Tibial artery (tissue), 4 donors: ENCODE measurements at regions not wholly inside any gene's neighbourhood (a gene's known extent, or its start where the extent isn't known, plus 50 kb on each side); places are given as distances from the start of the nearest gene placed in this dataset.

Source experiments
- DNase-seq, 2 donors: peaks; one replicate each; pipeline ENCODE4 v3.0.0-alpha.2; 2019
- H3K27ac ChIP-seq, 2 donors: fragments of 200-600 bp; sonication (generic) in 1 of 2; 1 replicate in 1 of 2; 2 replicates in 1 of 2; pipeline ENCODE4 v1.5.1; 2018 to 2019; ENCODE audit warnings: mild to moderate bottlenecking in 1 of 2
- H3K27me3 ChIP-seq, 2 donors: fragments of 200-600 bp; sonication (generic) in 1 of 2; one replicate each; pipeline versions ENCODE4 v1.5.1 to v1.6.0; 2016 to 2019
- H3K36me3 ChIP-seq, 3 donors: fragments of 200-600 bp; sonication (generic) in 2 of 3; one replicate each; pipeline ENCODE4 v1.5.1; 2016 to 2019; ENCODE audit warnings: mild to moderate bottlenecking in 2 of 3
- H3K4me1 ChIP-seq, 4 donors: fragments of 200-600 bp; sonication (generic) in 2 of 4; 1 replicate in 3 of 4; 2 replicates in 1 of 4; pipeline ENCODE4 v1.5.1; 2016 to 2019
- H3K4me3 ChIP-seq, 2 donors: fragments of 200-600 bp; sonication (generic) in 1 of 2; 1 replicate in 1 of 2; 2 replicates in 1 of 2; pipeline ENCODE4 v1.5.1; 2018 to 2019; ENCODE audit warnings: mild to moderate bottlenecking in 2 of 2
- H3K9me3 ChIP-seq, 3 donors: fragments of 200-600 bp; sonication (generic) in 1 of 3; one replicate each; pipeline ENCODE4 v1.5.1; 2016 to 2019
- intact Hi-C: fragments of 100-400 bp; cut with DNase I; formaldehyde crosslinking; loops from one replicate; pipeline ENCODE4 v1.15.0; 2023; ENCODE audit warnings: low total_unique reads
- TF ChIP-seq, protein P1 (sequence below), 2 experiments: fragments of 200-600 bp in 1 of 2; fragments of 450-650 bp in 1 of 2; IDR thresholded peaks; one replicate each; pipeline ENCODE4 v1.5.1; 2017 to 2019; ENCODE audit warnings: antibody characterized with exemption in 2 of 2, mild to moderate bottlenecking in 1 of 2, moderate library complexity in 1 of 2

DNA sequence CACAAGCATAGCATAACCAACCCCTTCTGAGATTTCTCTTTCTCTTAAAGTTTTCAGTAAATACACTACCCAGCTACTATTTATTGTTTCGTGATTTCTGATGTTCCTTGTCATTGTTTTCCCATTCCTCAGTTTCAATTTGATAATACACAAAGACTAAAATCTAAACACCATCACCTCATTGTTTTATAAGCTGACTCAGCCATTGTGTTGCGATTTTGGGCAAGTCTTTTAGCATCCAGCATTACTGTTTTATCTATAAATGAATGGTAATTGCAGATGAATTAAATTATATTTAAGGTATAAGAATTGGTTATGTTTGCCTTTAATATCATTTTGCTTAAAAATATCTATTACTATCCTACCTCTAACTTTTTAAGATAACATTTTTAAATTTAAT, 1308.5 kb downstream of the PLA2G4A start:
- no peak for DNase-seq
- Histone ChIP-seq H3K4me1 (no peaks in the 10 kb centered on the region), H3K27ac (no peak overlapping the region), H3K9me3 (no peaks in the 10 kb centered on the region), H3K36me3 (no peaks in the 10 kb centered on the region), H3K27me3 (no peaks in the 10 kb centered on the region), H3K4me3 (no peak overlapping the region)
- intact Hi-C loops: no loop called here
- TF ChIP-seq, protein P1, sequence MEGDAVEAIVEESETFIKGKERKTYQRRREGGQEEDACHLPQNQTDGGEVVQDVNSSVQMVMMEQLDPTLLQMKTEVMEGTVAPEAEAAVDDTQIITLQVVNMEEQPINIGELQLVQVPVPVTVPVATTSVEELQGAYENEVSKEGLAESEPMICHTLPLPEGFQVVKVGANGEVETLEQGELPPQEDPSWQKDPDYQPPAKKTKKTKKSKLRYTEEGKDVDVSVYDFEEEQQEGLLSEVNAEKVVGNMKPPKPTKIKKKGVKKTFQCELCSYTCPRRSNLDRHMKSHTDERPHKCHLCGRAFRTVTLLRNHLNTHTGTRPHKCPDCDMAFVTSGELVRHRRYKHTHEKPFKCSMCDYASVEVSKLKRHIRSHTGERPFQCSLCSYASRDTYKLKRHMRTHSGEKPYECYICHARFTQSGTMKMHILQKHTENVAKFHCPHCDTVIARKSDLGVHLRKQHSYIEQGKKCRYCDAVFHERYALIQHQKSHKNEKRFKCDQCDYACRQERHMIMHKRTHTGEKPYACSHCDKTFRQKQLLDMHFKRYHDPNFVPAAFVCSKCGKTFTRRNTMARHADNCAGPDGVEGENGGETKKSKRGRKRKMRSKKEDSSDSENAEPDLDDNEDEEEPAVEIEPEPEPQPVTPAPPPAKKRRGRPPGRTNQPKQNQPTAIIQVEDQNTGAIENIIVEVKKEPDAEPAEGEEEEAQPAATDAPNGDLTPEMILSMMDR (IDR thresholded peaks at IDR 0.05): no peak

DNA sequence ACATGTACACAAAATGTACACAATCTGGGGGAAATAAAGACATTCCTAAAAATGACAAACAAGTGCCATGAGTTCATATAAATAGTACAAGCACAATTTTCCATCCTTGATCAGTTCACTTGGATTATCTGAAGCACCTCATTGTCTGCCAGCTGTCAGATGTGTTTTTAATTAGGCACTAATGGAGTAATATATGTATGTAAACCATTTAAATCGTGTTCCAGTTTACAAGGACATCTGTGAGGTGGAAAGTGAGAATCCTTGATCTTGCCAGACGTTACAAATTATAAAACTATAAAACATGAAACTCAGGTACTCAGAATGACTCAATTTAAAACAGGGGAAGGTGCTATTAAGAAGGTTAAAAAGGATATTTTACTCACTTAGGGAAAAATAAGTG, 1312.2 kb downstream of the PLA2G4A start:
- H3K4me1 ChIP-seq: no peaks in the 10 kb centered on the region
- H3K27ac ChIP-seq: no peak overlapping the region
- DNase-seq: no peak
- no peak overlapping the region for H3K4me3 ChIP-seq
- intact Hi-C loops: no loop called here
- no peaks in the 10 kb centered on the region for H3K27me3 ChIP-seq
- TF ChIP-seq, protein P1 (IDR thresholded peaks at IDR 0.05): no peak
- H3K9me3 ChIP-seq: no peaks in the 10 kb centered on the region
- no peaks in the 10 kb centered on the region for H3K36me3 ChIP-seq

DNA sequence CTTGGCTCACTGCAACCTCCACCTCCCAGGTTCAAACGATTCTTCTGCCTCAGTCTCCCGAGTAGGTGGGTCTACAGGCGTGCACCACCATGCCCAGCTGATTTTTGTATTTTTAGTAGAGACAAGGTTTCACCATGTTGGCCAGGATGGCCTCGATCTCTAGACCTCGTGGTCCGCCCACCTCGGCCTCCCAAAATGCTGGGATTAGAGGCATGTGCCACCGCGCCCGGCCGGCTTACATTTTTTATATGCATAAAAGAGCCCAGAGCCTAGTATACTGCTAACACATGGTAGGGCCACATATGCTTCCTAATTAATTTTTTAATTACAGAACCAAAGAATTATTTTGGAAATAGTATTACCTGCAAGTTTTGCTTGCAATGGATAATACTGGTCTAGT, 1325.4 kb downstream of the PLA2G4A start:
- no peaks in the 10 kb centered on the region for H3K4me1 ChIP-seq
- TF ChIP-seq, protein P1 (IDR thresholded peaks at IDR 0.05): no peak
- no peaks in the 10 kb centered on the region for H3K27me3 ChIP-seq
- no peak for DNase-seq
- H3K36me3 ChIP-seq: no peaks in the 10 kb centered on the region
- intact Hi-C loops: no loop called here
- H3K4me3 ChIP-seq: no peak overlapping the region
- no peaks in the 10 kb centered on the region for H3K9me3 ChIP-seq
- no peak overlapping the region for H3K27ac ChIP-seq

DNA sequence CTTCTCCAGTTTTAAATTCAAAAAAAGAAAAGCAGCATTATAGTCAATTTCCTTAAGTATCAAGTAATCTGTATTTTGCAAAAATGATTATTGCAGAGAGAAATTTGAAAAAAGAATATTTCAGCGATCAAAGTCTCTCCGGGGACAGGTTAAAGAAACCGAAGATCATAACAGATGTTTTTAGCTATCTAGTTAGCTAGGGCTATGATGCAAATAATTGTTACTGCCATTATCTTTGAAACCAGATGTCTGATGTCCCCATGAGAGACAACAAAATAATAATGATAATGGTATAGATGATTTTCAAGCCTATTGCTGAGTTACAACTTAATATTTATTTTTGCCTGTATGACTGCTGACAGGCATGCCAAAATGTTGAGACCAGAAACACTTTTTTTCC, 1326.0 kb downstream of the PLA2G4A start:
- no peak overlapping the region for H3K4me3 ChIP-seq
- DNase-seq: no peak
- H3K9me3 ChIP-seq: no peaks in the 10 kb centered on the region
- intact Hi-C loops: no loop called here
- H3K4me1 ChIP-seq: no peaks in the 10 kb centered on the region
- no peaks in the 10 kb centered on the region for H3K27me3 ChIP-seq
- TF ChIP-seq, protein P1 (IDR thresholded peaks at IDR 0.05): no peak
- H3K36me3 ChIP-seq: no peaks in the 10 kb centered on the region
- H3K27ac ChIP-seq: no peak overlapping the region

DNA sequence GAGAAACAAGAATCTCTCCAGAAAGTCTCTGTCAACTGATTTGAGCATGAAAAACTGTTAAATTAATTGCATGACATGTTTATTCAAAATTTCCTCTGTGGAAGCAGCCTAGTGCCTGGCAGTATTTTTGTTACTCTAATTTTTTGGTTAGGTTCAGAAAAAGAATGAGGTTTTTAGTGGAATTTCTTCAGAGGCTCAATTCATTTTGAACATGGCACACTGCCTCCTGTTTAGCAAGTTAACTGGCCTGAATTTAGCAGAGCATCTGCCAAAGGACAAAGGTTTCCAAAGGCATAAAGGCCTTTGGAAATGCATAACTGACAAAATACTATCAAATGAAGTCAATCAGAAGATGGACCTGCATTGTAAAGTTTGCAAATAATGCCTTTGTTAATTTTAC, 1326.5 kb downstream of the PLA2G4A start:
- no peaks in the 10 kb centered on the region for H3K9me3 ChIP-seq
- H3K27me3 ChIP-seq: no peaks in the 10 kb centered on the region
- no peak for DNase-seq
- H3K36me3 ChIP-seq: no peaks in the 10 kb centered on the region
- H3K4me1 ChIP-seq: no peaks in the 10 kb centered on the region
- H3K27ac ChIP-seq: no peak overlapping the region
- TF ChIP-seq, protein P1 (IDR thresholded peaks at IDR 0.05): no peak
- intact Hi-C loops: no loop called here
- no peak overlapping the region for H3K4me3 ChIP-seq

DNA sequence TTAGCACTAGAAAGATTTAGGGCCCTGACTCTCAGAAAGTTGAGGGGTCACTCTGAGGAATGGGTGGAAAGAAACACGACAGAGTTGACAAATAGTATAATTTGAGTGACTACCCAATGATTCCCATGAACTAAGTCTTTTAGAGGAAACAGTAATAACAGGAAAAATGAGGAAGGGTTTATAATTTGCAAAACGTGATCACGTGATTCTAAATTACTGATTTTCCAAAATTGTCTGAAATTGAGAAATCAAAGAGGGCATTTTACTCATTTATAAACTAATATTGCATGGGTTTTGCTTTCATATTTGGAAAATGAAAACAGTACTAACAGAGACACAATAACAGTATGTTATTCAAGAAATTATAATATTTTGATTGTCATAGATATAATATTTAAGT, 1335.7 kb downstream of the PLA2G4A start:
- Histone ChIP-seq H3K9me3 (no peaks in the 10 kb centered on the region), H3K4me3 (no peak overlapping the region), H3K4me1 (no peaks in the 10 kb centered on the region), H3K36me3 (no peaks in the 10 kb centered on the region), H3K27me3 (no peaks in the 10 kb centered on the region), H3K27ac (no peak overlapping the region)
- TF ChIP-seq, protein P1 (IDR thresholded peaks at IDR 0.05): no peak
- DNase-seq: no peak
- intact Hi-C loops: no loop called here
